Transverse colon (tissue), 4 donors: ENCODE measurements at regions not wholly inside any gene's neighbourhood (a gene's known extent, or its start where the extent isn't known, plus 50 kb on each side); places are given as distances from the start of the nearest gene placed in this dataset.

Experiments
- DNase-seq: peaks from one replicate; pipeline ENCODE4 v3.0.0-alpha.2; 2019
- H3K27ac ChIP-seq, 4 donors: fragments of 200-600 bp; sonication (generic); 2 replicates each; pipeline ENCODE4 v1.5.1; 2016 to 2018; ENCODE audit warnings: inconsistent platforms in 4 of 4
- H3K27me3 ChIP-seq: fragments of 200-600 bp; sonication (generic); 2 replicates; pipeline ENCODE4 v1.5.1; 2017; ENCODE audit warnings: inconsistent platforms
- H3K36me3 ChIP-seq, 4 donors: fragments of 200-600 bp; sonication (generic); 2 replicates each; pipeline ENCODE4 v1.5.1; 2017 to 2019; ENCODE audit warnings: inconsistent platforms in 4 of 4
- H3K4me1 ChIP-seq, 4 donors: fragments of 200-600 bp; sonication (generic); 2 replicates each; pipeline ENCODE4 v1.5.1; 2017 to 2020; ENCODE audit warnings: inconsistent platforms in 4 of 4
- H3K4me3 ChIP-seq, 4 donors: fragments of 200-600 bp; sonication (generic); 1 replicate in 1 of 4; 2 replicates in 3 of 4; pipeline versions ENCODE4 v1.5.1 to v1.6.1; 2017 to 2019; ENCODE audit warnings: inconsistent platforms in 4 of 4
- H3K9me3 ChIP-seq, 2 donors: fragments of 200-600 bp; sonication (generic); 2 replicates each; pipeline ENCODE4 v1.5.1; 2017 to 2019; ENCODE audit warnings: inconsistent platforms in 2 of 2
- EP300 ChIP-seq: sonication (generic); formaldehyde crosslinking; IDR thresholded peaks from one replicate; pipeline ENCODE4 v1.6.1; 2017; ENCODE audit warnings: antibody characterized with exemption, low read depth
- POLR2A ChIP-seq: fragments of 450-650 bp; IDR thresholded peaks from one replicate; pipeline ENCODE4 v1.6.1; 2016; ENCODE audit warnings: antibody characterized with exemption, mild to moderate bottlenecking, moderate library complexity
- POLR2AphosphoS5 ChIP-seq, 3 donors: sonication (generic); formaldehyde crosslinking; IDR thresholded peaks; one replicate each; pipeline ENCODE4 v1.6.1; 2016; ENCODE audit warnings: antibody characterized with exemption in 3 of 3
- WGBS, 2 donors: methylation state at CpG; one replicate each; pipeline ENCODE4 v1.1.5; 2018; ENCODE audit warnings: low coverage in 1 of 2; 5-methylcytosine and 5-hydroxymethylcytosine counted together
- in situ Hi-C, 4 donors: fragments of 200-750 bp; cut with MboI; loops; one replicate each; pipeline versions ENCODE4 v1.15.0 to v1.15.1; 2017; ENCODE audit warnings: low sequenced_read_pairs in 3 of 4, low pct_ligation_motif_present in 1 of 4, low pct_unique_long_range_greater_than_20kb in 1 of 4
- intact Hi-C: fragments of 100-400 bp; cut with DNase I; formaldehyde crosslinking; loops from one replicate; pipeline ENCODE4 v1.15.1; 2023; ENCODE audit warnings: low total_unique reads
- TF ChIP-seq, protein P1 (sequence below), 5 experiments: fragments of 200-600 bp in 3 of 5; fragments of 450-650 bp in 2 of 5; sonication (generic) in 3 of 5; IDR thresholded peaks; 1 replicate in 2 of 5; 2 replicates in 3 of 5; pipeline ENCODE4 v1.5.1; 2016 to 2017; ENCODE audit warnings: antibody characterized with exemption in 5 of 5, inconsistent platforms in 3 of 5, mild to moderate bottlenecking in 2 of 5, moderate library complexity in 1 of 5

- intact Hi-C loops = no loop called here
- no peaks in the 10 kb centered on the region for H3K4me1 ChIP-seq
- H3K36me3 ChIP-seq = no peaks in the 10 kb centered on the region
- no peak for DNase-seq
- H3K4me3 ChIP-seq = no peak overlapping the region
- TF ChIP-seq EP300 = no peak
- TF ChIP-seq, protein P1, sequence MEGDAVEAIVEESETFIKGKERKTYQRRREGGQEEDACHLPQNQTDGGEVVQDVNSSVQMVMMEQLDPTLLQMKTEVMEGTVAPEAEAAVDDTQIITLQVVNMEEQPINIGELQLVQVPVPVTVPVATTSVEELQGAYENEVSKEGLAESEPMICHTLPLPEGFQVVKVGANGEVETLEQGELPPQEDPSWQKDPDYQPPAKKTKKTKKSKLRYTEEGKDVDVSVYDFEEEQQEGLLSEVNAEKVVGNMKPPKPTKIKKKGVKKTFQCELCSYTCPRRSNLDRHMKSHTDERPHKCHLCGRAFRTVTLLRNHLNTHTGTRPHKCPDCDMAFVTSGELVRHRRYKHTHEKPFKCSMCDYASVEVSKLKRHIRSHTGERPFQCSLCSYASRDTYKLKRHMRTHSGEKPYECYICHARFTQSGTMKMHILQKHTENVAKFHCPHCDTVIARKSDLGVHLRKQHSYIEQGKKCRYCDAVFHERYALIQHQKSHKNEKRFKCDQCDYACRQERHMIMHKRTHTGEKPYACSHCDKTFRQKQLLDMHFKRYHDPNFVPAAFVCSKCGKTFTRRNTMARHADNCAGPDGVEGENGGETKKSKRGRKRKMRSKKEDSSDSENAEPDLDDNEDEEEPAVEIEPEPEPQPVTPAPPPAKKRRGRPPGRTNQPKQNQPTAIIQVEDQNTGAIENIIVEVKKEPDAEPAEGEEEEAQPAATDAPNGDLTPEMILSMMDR (IDR thresholded peaks at IDR 0.05) = no peak
- WGBS, 2 donors = 70 to 76% methylated on average over 5 to 6 of the region's 6 CpGs
- H3K27me3 ChIP-seq = no peaks in the 10 kb centered on the region
- no peak overlapping the region for H3K27ac ChIP-seq
- no peaks in the 10 kb centered on the region for H3K9me3 ChIP-seq
- in situ Hi-C loops = no loop called here
Measured at GRCh38 chr4:181659876-181660275, 583.3 kb upstream of the TENM3 start.

DNA sequence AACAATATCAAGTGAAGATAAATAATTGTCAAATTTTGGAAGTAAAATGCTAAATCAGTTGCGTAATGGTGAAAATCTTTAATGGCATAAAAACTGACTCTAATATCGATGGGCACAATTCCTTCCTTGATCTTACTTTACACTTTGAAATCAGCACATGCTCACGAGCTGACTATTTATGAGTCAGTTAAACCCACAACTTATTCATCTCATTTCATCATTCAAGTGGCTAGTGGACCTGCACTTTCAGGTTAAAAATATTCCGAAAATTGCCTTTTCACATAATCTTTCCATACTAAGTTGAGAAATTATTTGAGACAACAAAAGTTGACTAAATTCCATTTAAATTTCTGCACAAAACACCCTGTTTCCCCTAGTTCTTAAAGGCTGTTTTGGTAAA, 582.1 kb upstream of the TENM3 start:
- in situ Hi-C loops (no loop called here), intact Hi-C loops (no loop called here)
- no peaks in the 10 kb centered on the region for H3K4me1 ChIP-seq
- no peak overlapping the region for H3K27ac ChIP-seq
- DNase-seq = no peak
- no peaks in the 10 kb centered on the region for H3K9me3 ChIP-seq
- TF ChIP-seq POLR2AphosphoS5 (IDR thresholded peaks at IDR 0.05) = no peak
- TF ChIP-seq, protein P1 (IDR thresholded peaks at IDR 0.05) = no peak
- TF ChIP-seq POLR2A = no peak
- TF ChIP-seq EP300 = no peak
- WGBS, 2 donors = 74 to 87% methylated on average over 4 of the region's 4 CpGs
- no peaks in the 10 kb centered on the region for H3K27me3 ChIP-seq
- no peak overlapping the region for H3K4me3 ChIP-seq
- no peaks in the 10 kb centered on the region for H3K36me3 ChIP-seq

DNA sequence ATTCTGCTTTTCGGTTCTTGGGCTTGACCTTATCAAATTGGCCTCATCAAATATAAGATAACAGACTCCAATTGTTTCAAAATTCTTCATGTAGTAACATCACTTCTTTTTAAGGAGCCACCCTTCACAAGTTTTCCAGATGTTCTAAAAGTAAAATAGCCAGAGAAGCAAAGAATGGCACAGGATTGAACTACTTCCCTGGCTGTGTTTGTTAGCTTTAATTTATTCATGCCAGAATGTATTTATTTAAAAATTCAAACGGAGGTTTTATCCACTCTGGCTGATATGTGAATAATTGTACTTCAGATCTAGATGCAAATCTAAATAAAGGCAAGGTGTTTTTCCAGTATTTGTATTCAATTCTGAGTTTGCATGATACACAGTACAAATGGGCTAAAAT, 581.3 kb upstream of the TENM3 start:
- no peak for DNase-seq
- no peaks in the 10 kb centered on the region for H3K4me1 ChIP-seq
- H3K27ac ChIP-seq = no peak overlapping the region
- no peak for TF ChIP-seq POLR2AphosphoS5 (IDR thresholded peaks at IDR 0.05)
- 7 to 26% methylated on average over 2 of the region's 2 CpGs for WGBS, 2 donors
- no peaks in the 10 kb centered on the region for H3K36me3 ChIP-seq
- H3K27me3 ChIP-seq = no peaks in the 10 kb centered on the region
- no peaks in the 10 kb centered on the region for H3K9me3 ChIP-seq
- H3K4me3 ChIP-seq = no peak overlapping the region
- in situ Hi-C loops (no loop called here), intact Hi-C loops (no loop called here)

GRCh38 chr4:181662383-181662782, 580.8 kb upstream of the TENM3 start:
- H3K36me3 ChIP-seq = no peaks in the 10 kb centered on the region
- H3K27ac ChIP-seq = no peak overlapping the region
- 39 to 49% methylated on average over 3 of the region's 3 CpGs for WGBS, 2 donors
- TF ChIP-seq EP300 (no peak), POLR2A (no peak), POLR2AphosphoS5 (IDR thresholded peaks at IDR 0.05) (no peak)
- TF ChIP-seq, protein P1 (IDR thresholded peaks at IDR 0.05) = no peak
- intact Hi-C loops = no loop called here
- H3K27me3 ChIP-seq = no peaks in the 10 kb centered on the region
- H3K9me3 ChIP-seq = no peaks in the 10 kb centered on the region
- no peak for DNase-seq
- no peaks in the 10 kb centered on the region for H3K4me1 ChIP-seq
- in situ Hi-C loops = no loop called here
- no peak overlapping the region for H3K4me3 ChIP-seq

DNA sequence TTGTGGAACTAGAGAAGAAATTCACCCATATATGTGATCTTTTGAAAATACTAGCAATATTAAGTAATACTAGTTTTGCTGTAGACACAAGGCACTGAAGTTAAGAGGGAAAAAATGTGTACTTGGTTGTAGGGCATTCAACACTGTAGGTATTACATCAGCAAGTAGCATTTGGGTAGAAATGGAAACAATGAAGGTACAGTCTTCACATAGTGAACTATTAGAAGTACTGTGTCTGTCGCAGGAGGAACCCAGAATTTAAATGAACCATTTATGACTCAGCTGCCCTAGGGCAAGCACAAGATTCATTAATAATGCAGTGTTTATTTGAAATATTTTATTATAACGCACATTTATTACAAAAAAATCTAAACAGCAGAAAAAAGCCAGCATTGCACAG, 572.7 kb upstream of the TENM3 start:
- no peaks in the 10 kb centered on the region for H3K9me3 ChIP-seq
- no peak overlapping the region for H3K27ac ChIP-seq
- intact Hi-C loops (no loop called here), in situ Hi-C loops (no loop called here)
- 79 to 83% methylated on average over 1 to 2 of the region's 2 CpGs for WGBS, 2 donors
- H3K36me3 ChIP-seq = no peaks in the 10 kb centered on the region
- H3K4me1 ChIP-seq = no peaks in the 10 kb centered on the region
- no peaks in the 10 kb centered on the region for H3K27me3 ChIP-seq
- TF ChIP-seq EP300 = no peak
- TF ChIP-seq POLR2A = no peak
- no peak for TF ChIP-seq POLR2AphosphoS5 (IDR thresholded peaks at IDR 0.05)
- TF ChIP-seq, protein P1 (IDR thresholded peaks at IDR 0.05) = no peak
- no peak for DNase-seq
- H3K4me3 ChIP-seq = no peak overlapping the region
